ENCODE measurements at regions not wholly inside any gene's neighbourhood (a gene's known extent, or its start where the extent isn't known, plus 50 kb on each side); places are given as distances from the start of the nearest gene placed in this dataset.

DNA sequence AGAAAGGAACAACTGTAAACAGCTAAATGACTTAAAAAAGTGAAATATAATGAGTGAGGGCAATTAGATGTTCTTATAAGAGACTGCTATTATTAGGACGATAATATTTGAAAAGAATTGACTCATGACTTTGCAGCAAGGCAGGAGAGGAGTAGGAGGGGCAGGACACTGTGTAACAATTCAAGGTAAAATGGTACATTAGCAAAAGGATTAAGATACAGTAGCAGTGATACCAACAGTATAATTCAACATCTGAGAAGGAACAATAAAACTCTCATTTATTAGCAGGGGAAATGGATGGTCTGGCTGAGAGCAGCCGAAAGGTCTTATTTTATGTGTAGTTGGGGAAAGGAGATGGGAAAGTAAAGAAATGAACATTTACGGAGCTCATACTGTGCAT lies 315.5 kb upstream of the BOD1L1 start:
- H3K27ac ChIP-seq: no peak overlapping the region
- no peak for TF ChIP-seq CTCF (IDR thresholded peaks at IDR 0.05)
- H3K4me1 ChIP-seq: no peaks in the 10 kb centered on the region
- no peaks in the 10 kb centered on the region for H3K27me3 ChIP-seq (ENCODE audit: insufficient read depth in 3 of 3, low read length in 2 of 3)
- intact Hi-C loops (cut with DNase I): no loop called here
- H3K36me3 ChIP-seq (ENCODE audit: insufficient read depth in 1 of 2, low read depth in 1 of 2): no peaks in the 10 kb centered on the region
- DNase-seq: no peak
- 81 to 88% (median 88%) methylated on average over 3 of the region's 3 CpGs for WGBS, 3 donors
- no peak for ATAC-seq
- H3K4me3 ChIP-seq: no peak overlapping the region
- H3K9me3 ChIP-seq: no peaks in the 10 kb centered on the region

DNA sequence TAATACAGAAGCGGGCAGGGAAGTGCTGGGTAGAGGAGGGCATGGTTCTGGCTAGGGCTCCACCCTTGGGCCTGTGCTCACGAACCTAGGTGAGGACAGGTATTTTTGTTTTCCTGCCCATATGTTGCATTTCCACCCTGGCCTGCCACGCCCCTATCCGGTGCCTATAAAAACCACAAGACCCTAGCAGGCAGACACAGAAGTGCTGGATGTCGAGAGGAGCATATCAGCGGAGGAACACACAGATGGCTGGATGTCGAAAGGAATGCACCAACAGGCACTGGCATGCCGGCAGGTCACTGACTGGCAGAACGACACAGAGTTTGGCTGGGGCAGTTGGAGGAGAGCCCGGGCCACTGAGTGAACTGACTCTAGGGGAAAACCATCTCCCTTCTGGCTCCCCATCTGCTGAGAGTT lies 316.6 kb upstream of the BOD1L1 start:
- DNase-seq (no peak), ATAC-seq (no peak)
- Histone ChIP-seq H3K4me1 (no peaks in the 10 kb centered on the region), H3K9me3 (no peaks in the 10 kb centered on the region), H3K4me3 (no peak overlapping the region), H3K27me3 (ENCODE audit: insufficient read depth in 3 of 3, low read length in 2 of 3) (no peaks in the 10 kb centered on the region), H3K36me3 (ENCODE audit: insufficient read depth in 1 of 2, low read depth in 1 of 2) (no peaks in the 10 kb centered on the region), H3K27ac (no peak overlapping the region)
- 79 to 83% (median 81%) methylated on average over 10 of the region's 10 CpGs for WGBS, 3 donors
- TF ChIP-seq CTCF (IDR thresholded peaks at IDR 0.05): no peak
- intact Hi-C loops (cut with DNase I): no loop called here

- no peak for ATAC-seq
- H3K27me3 ChIP-seq (ENCODE audit: insufficient read depth in 3 of 3, low read length in 2 of 3): no peaks in the 10 kb centered on the region
- WGBS, 3 donors: 76 to 87% (median 77%) methylated on average over 1 of the region's 1 CpG
These were observed 320.4 kb upstream of the BOD1L1 start for GRCh38 chr4:13947921-13948320.

GRCh38 chr4:13950491-13950890 lies 323.0 kb upstream of the BOD1L1 start:
- Histone ChIP-seq H3K27ac (no peak overlapping the region), H3K27me3 (ENCODE audit: insufficient read depth in 3 of 3, low read length in 2 of 3) (no peaks in the 10 kb centered on the region), H3K9me3 (no peaks in the 10 kb centered on the region), H3K36me3 (ENCODE audit: insufficient read depth in 1 of 2, low read depth in 1 of 2) (no peaks in the 10 kb centered on the region), H3K4me1 (no peaks in the 10 kb centered on the region), H3K4me3 (no peak overlapping the region)
- no peak for TF ChIP-seq CTCF (IDR thresholded peaks at IDR 0.05)
- ATAC-seq: no peak
- intact Hi-C loops (cut with DNase I): no loop called here
- DNase-seq: no peak
- 76 to 82% (median 77%) methylated on average over 4 of the region's 4 CpGs for WGBS, 3 donors

More at GRCh38 chr4:13947921-13948320, 320.4 kb upstream of the BOD1L1 start:
- TF ChIP-seq CTCF (IDR thresholded peaks at IDR 0.05): no peak
- intact Hi-C loops (cut with DNase I): no loop called here
- H3K9me3 ChIP-seq: no peaks in the 10 kb centered on the region
- H3K4me1 ChIP-seq: no peaks in the 10 kb centered on the region
- H3K4me3 ChIP-seq: no peak overlapping the region
- DNase-seq: no peak
- no peak overlapping the region for H3K27ac ChIP-seq
- no peaks in the 10 kb centered on the region for H3K36me3 ChIP-seq (ENCODE audit: insufficient read depth in 1 of 2, low read depth in 1 of 2)

DNA sequence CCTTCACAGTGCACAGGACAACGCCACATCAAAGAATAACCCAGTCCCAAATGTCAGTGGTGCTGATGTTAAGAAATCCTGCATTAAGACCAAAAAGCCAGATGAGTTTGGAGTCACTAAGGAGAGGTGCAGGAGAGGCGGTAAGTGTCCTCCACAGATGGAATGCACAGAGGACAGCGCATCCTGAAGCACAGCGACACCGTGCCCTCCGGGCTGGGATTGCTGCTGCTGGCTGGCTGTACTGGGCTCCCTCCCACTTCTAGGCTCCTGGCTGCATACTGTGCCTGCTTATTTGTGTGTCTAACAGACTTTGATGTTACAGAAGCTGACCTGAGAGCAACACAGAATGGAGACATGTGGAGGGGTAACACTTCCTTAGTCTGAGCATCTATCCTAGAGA lies 325.6 kb upstream of the BOD1L1 start:
- 79 to 90% (median 88%) methylated on average over 6 of the region's 6 CpGs for WGBS, 3 donors
- Histone ChIP-seq H3K36me3 (ENCODE audit: insufficient read depth in 1 of 2, low read depth in 1 of 2) (no peaks in the 10 kb centered on the region), H3K27ac (no peak overlapping the region), H3K4me1 (no peaks in the 10 kb centered on the region), H3K27me3 (ENCODE audit: insufficient read depth in 3 of 3, low read length in 2 of 3) (no peaks in the 10 kb centered on the region), H3K4me3 (no peak overlapping the region), H3K9me3 (no peaks in the 10 kb centered on the region)
- TF ChIP-seq CTCF (IDR thresholded peaks at IDR 0.05): no peak
- DNase-seq: no peak
- intact Hi-C loops (cut with DNase I): no loop called here
- ATAC-seq: no peak
